ENCODE measurements at regions not wholly inside any gene's neighbourhood (a gene's known extent, or its start where the extent isn't known, plus 50 kb on each side); places are given as distances from the start of the nearest gene placed in this dataset.

GRCh38 chr18:57889841-57890240 is 86.7 kb upstream of the ATP8B1 start:
- TF ChIP-seq CTCF (IDR thresholded peaks at IDR 0.05) (no peak), EP300 (IDR thresholded peaks at IDR 0.05; ENCODE audit: low read depth) (no peak), POLR2A (IDR thresholded peaks at IDR 0.05) (no peak)

Data from transverse colon (tissue), 3 donors.